Bronchial epithelial cell (primary cell): ENCODE measurements at regions not wholly inside any gene's neighbourhood (a gene's known extent, or its start where the extent isn't known, plus 50 kb on each side); places are given as distances from the start of the nearest gene placed in this dataset.
"Not testable (repeated sequence)": the region's sequence is repeated elsewhere in the genome, so short reads cannot be mapped to it uniquely, and the experiment has no call there.

Experiments
- DNase-seq: peaks from one replicate; pipeline ENCODE4 v3.0.0-alpha.2; 2010; ENCODE audit warnings: low read depth
- FAIRE-seq: peaks from 2 replicates; lab custom pipeline; 2011; peaks lifted over from hg19 to GRCh38; lab: Jason Lieb, UNC
- H3K27me3 ChIP-seq: 2 replicates; pipeline ENCODE4 v1.5.1; 2011; ENCODE audit warnings: low read length; ENCODE audit not compliant: control insufficient read depth, insufficient read depth
- H3K36me3 ChIP-seq: 2 replicates; pipeline ENCODE4 v1.5.1; 2011; ENCODE audit warnings: low read length; ENCODE audit not compliant: control insufficient read depth, insufficient read depth
- H3K4me3 ChIP-seq: 2 replicates; pipeline ENCODE4 v1.5.1; 2011; ENCODE audit warnings: mild to moderate bottlenecking, low read depth, low read length, control low read depth
- CTCF ChIP-seq: IDR thresholded peaks from 2 replicates; pipeline ENCODE4 v1.5.1; 2011; ENCODE audit warnings: mild to moderate bottlenecking, moderate library complexity, low read length, control low read depth, inconsistent platforms; ENCODE audit not compliant: insufficient read depth, severe bottlenecking

- TF ChIP-seq CTCF = no peak
- H3K4me3 ChIP-seq = no peak overlapping the region
- DNase-seq = no peak
- no peak for FAIRE-seq
- no peaks in the 10 kb centered on the region for H3K27me3 ChIP-seq
- H3K36me3 ChIP-seq = no peaks in the 10 kb centered on the region
These were observed 62.9 kb upstream of the PTPN1 start for GRCh38 chr20:50447102-50447804.

- H3K36me3 ChIP-seq = no peaks in the 10 kb centered on the region
- no peak overlapping the region for H3K4me3 ChIP-seq
- TF ChIP-seq CTCF = no peak
- no peaks in the 10 kb centered on the region for H3K27me3 ChIP-seq
- FAIRE-seq (no peak), DNase-seq (no peak)
These were observed 62.4 kb upstream of the PTPN1 start for GRCh38 chr20:50447817-50448216.

- H3K4me3 ChIP-seq, DNase-seq, H3K27me3 ChIP-seq, FAIRE-seq, H3K36me3 ChIP-seq: not testable (repeated sequence)
These were observed 61.4 kb upstream of the PTPN1 start for GRCh38 chr20:50448625-50449403.

- Histone ChIP-seq H3K4me3 (no peak overlapping the region), H3K36me3 (no peaks in the 10 kb centered on the region), H3K27me3 (no peaks in the 10 kb centered on the region)
- FAIRE-seq (no peak), DNase-seq (no peak)
- TF ChIP-seq CTCF = no peak
These were observed 60.3 kb upstream of the PTPN1 start for GRCh38 chr20:50449738-50450492.

GRCh38 chr20:50450493-50450826 lies 59.7 kb upstream of the PTPN1 start:
- no peak for FAIRE-seq
- TF ChIP-seq CTCF = no peak
- DNase-seq = no peak
- H3K27me3 ChIP-seq = no peaks in the 10 kb centered on the region
- H3K4me3 ChIP-seq = no peak overlapping the region
- H3K36me3 ChIP-seq = no peaks in the 10 kb centered on the region
